ENCODE measurements at regions not wholly inside any gene's neighbourhood (a gene's known extent, or its start where the extent isn't known, plus 50 kb on each side); places are given as distances from the start of the nearest gene placed in this dataset.

DNA sequence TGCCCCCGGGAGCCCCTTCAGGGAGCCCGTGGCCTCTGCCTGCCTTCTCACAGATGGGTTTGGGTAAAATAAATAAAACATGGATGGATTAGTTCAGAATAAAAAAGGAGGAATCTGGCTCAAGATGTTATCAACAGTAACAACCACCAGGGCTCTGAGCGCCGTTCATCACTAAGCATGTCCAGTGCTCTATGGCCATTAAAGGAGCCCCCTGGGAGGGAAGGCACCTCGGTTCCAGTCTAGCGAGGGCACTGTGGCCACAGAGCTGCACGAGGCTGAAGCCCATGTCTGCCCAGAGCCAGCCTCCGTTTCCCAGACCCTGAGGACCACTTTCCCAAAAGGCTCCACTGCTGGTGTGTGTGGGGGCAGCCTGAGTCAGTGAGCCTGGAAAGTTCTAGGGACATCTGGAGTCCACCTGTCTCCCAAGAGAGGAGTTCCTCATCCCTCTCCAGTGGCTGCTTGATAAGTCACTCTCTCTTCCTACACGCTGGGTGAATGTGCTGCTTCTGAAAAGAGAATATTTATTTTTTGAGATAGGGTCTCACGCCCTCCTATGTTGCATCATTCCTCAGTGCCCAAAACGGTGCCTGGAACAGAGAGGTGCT is 614.6 kb downstream of the TBC1D22A start:
- CTCF ChIA-PET, result no interaction called here
- H3K9me2 ChIP-seq (ENCODE audit: insufficient read depth), result no peaks in the 10 kb centered on the region
- ATAC-seq, result no peak
- no peak overlapping the region for H2AFZ ChIP-seq (ENCODE audit: low read depth, low read length, poor library complexity, severe bottlenecking)
- DNase-seq (ENCODE audit: low read depth, low spot score), result no peak
- POLR2A ChIA-PET, result no interaction called here
- RAD21 ChIA-PET (ENCODE audit: low non-redundant PET in 1 of 2, low total read pairs in 2 of 2, uncharacterized antibody in 2 of 2, unreplicated experiment in 2 of 2), result no interaction called here
- H3K27me3 ChIP-seq (ENCODE audit: insufficient read depth, low read length), result peaks cover 11% of the 10 kb centered on the region; the same call in 1 of the 2 replicates
- TF ChIP-seq YY1 (IDR thresholded peaks at IDR 0.05; ENCODE audit: extremely low read depth, insufficient replicate concordance, low read depth, low read length), result no peak
- TF ChIP-seq TCF7L2 (IDR thresholded peaks at IDR 0.05; ENCODE audit: borderline replicate concordance, extremely low read depth, insufficient read depth, insufficient read length), result no peak
- TF ChIP-seq POLR2A (IDR thresholded peaks at IDR 0.05; ENCODE audit: borderline replicate concordance, extremely low read depth, insufficient read depth, insufficient read length), result no peak
- TF ChIP-seq EZH2phosphoT487 (IDR thresholded peaks at IDR 0.05; ENCODE audit: borderline replicate concordance), result no peak
- TF ChIP-seq, protein P1, sequence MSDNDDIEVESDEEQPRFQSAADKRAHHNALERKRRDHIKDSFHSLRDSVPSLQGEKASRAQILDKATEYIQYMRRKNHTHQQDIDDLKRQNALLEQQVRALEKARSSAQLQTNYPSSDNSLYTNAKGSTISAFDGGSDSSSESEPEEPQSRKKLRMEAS (IDR thresholded peaks at IDR 0.05), result no peak
- TF ChIP-seq EZH2 (IDR thresholded peaks at IDR 0.05), result no peak
- TF ChIP-seq SIN3A (IDR thresholded peaks at IDR 0.05; ENCODE audit: low read depth), result no peak
- no peak for TF ChIP-seq CEBPB (IDR thresholded peaks at IDR 0.05; ENCODE audit: low read depth)
- TF ChIP-seq, protein P2, sequence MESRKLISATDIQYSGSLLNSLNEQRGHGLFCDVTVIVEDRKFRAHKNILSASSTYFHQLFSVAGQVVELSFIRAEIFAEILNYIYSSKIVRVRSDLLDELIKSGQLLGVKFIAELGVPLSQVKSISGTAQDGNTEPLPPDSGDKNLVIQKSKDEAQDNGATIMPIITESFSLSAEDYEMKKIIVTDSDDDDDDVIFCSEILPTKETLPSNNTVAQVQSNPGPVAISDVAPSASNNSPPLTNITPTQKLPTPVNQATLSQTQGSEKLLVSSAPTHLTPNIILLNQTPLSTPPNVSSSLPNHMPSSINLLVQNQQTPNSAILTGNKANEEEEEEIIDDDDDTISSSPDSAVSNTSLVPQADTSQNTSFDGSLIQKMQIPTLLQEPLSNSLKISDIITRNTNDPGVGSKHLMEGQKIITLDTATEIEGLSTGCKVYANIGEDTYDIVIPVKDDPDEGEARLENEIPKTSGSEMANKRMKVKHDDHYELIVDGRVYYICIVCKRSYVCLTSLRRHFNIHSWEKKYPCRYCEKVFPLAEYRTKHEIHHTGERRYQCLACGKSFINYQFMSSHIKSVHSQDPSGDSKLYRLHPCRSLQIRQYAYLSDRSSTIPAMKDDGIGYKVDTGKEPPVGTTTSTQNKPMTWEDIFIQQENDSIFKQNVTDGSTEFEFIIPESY (IDR thresholded peaks at IDR 0.05; ENCODE audit: extremely low read depth, insufficient replicate concordance, low read length), result no peak
- TF ChIP-seq, protein P3, sequence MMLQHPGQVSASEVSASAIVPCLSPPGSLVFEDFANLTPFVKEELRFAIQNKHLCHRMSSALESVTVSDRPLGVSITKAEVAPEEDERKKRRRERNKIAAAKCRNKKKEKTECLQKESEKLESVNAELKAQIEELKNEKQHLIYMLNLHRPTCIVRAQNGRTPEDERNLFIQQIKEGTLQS (IDR thresholded peaks at IDR 0.05), result no peak
- TF ChIP-seq SRF (IDR thresholded peaks at IDR 0.05; ENCODE audit: low read depth), result no peak
- no peak for TF ChIP-seq CBX3 (IDR thresholded peaks at IDR 0.05; ENCODE audit: low read depth)
- TF ChIP-seq ELF1 (IDR thresholded peaks at IDR 0.05; ENCODE audit: borderline replicate concordance, low read depth), result no peak
- TF ChIP-seq FOSL1 (IDR thresholded peaks at IDR 0.05; ENCODE audit: low read depth), result no peak
- H3K4me2 ChIP-seq (ENCODE audit: low read length), result no peak overlapping the region
- no peak overlapping the region for H3K9ac ChIP-seq (ENCODE audit: low read length)
- H3K79me2 ChIP-seq (ENCODE audit: insufficient read depth, low read length), result no peaks in the 10 kb centered on the region
- BruUV-seq (replicated peaks), result no TSS peak
- no peaks in the 10 kb centered on the region for H4K20me1 ChIP-seq (ENCODE audit: insufficient read depth)
- no peaks in the 10 kb centered on the region for H3K4me1 ChIP-seq (ENCODE audit: control insufficient read depth in 1 of 2, insufficient read depth in 2 of 2, low read length in 2 of 2)
- H3K4me3 ChIP-seq (replicated peaks in 1 of 2; ENCODE audit: low read depth in 1 of 2, low read length in 2 of 2), result no peak overlapping the region
- H3K27ac ChIP-seq (ENCODE audit: low read depth, low read length), result no peak overlapping the region
- intact Hi-C loops (cut with micrococcal nuclease), result no loop called here
- no peaks in the 10 kb centered on the region for H3K9me3 ChIP-seq (ENCODE audit: control insufficient read depth in 1 of 2, insufficient read depth in 1 of 2, low read depth in 1 of 2, low read length in 2 of 2)
- no peaks in the 10 kb centered on the region for H3K36me3 ChIP-seq (ENCODE audit: control insufficient read depth in 1 of 2, insufficient read depth in 2 of 2, low read length in 2 of 2)
